GM12873 (cell line): ENCODE measurements at regions not wholly inside any gene's neighbourhood (a gene's known extent, or its start where the extent isn't known, plus 50 kb on each side); places are given as distances from the start of the nearest gene placed in this dataset.

Source experiments
- TF ChIP-seq, protein P1 (sequence below): IDR thresholded peaks from 2 replicates; pipeline ENCODE4 v1.5.1; 2012; ENCODE audit warnings: low read depth, mild to moderate bottlenecking, moderate library complexity, low read length, control low read depth; ENCODE audit not compliant: insufficient read depth; ENCODE audit errors: missing control alignments

DNA sequence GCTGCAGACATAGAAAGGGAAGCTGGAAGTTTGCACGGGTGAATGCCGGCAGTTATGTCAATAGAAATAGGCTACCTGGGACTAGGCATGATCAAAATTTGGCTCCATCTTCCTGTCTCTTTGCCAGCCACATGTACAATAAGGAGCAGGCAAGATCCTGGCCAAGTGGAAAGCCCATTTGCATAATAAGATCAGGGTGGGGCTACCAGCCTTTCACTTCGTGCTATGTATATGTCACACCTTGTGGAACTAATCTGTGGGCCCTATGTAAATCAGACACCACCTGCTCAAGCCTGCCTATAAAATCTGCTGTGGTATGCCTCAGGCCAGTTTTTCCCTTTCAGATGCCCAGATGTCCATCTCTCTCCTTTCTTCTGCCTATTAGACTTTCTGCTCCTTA is 79.3 kb upstream of the DRD2 start:
- TF ChIP-seq, protein P1, sequence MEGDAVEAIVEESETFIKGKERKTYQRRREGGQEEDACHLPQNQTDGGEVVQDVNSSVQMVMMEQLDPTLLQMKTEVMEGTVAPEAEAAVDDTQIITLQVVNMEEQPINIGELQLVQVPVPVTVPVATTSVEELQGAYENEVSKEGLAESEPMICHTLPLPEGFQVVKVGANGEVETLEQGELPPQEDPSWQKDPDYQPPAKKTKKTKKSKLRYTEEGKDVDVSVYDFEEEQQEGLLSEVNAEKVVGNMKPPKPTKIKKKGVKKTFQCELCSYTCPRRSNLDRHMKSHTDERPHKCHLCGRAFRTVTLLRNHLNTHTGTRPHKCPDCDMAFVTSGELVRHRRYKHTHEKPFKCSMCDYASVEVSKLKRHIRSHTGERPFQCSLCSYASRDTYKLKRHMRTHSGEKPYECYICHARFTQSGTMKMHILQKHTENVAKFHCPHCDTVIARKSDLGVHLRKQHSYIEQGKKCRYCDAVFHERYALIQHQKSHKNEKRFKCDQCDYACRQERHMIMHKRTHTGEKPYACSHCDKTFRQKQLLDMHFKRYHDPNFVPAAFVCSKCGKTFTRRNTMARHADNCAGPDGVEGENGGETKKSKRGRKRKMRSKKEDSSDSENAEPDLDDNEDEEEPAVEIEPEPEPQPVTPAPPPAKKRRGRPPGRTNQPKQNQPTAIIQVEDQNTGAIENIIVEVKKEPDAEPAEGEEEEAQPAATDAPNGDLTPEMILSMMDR = no peak

DNA sequence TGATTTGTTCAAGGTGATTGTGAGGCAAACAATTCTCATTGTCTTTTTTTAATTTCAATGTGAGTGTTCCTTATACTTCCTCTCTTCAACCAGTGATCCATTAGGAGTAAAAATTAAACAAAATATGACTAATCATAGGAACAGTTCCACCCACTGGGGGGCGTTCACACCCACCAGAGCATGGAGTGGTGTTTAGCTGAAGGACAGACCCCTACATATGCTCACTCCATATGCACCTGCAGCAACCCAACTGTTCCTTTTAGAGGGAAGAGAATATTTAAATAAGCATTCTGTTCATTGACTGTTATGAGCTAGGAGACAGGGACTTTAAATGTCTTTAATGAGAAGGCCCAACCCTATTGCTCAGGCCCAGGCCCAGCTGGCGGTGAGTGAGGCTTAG is 78.7 kb upstream of the DRD2 start:
- TF ChIP-seq, protein P1 = no peak

DNA sequence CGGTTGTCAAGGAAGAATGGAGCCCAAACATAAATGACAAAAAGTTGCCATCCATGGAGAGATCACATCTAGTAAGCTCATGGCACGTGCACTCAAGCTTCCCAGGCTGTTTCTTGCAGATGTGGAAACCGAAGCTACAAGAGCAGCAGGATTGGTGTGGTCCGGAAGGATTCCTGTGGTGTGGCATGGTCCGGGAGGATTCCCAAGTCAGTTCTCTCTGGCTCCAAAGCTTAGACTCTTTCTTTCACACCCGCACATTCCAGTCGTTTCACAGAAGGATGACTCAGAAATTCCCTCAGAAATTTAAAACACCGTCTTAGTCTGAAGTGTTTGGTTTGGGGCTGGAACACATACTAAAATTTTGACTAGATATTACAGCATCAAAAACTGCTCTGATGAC is 78.0 kb upstream of the DRD2 start:
- TF ChIP-seq, protein P1 = no peak

DNA sequence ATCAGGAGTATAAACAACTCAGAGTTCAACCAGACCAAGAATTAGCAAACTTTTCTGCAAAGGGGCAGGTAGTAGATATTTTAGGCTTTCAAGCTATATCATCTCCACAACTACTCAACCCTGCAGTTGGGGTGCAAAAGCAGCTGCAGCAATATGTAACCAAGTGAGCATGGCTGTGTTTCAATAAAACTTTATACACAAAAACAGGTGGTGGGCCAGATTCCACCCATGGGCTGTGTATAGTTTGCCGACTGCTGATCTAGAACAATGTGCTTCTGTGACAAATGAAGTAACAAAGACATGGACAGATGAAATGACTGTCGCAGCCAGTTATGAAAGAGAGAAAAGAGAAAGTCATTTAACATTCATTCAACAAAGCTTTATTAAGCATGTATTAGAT is 77.1 kb upstream of the DRD2 start:
- TF ChIP-seq, protein P1 = no peak

DNA sequence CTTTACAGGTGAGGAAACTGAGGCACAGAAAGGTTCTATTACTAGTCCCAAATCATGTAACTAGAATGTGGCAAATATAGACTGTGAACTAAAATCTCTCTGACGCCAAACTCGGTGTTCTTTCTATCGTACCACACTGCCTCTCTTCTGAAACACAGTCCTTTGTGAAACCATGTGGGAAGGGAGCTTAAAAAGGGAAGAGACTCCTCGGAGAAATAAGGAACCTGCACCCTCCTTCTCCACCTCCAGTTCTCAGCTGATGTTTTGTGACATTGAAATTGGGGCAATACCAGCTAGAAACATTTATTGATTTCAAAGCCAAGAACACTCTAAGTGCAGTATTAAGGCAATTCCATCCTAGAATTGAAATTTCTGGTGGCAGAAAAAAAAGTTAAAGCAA is 76.4 kb upstream of the DRD2 start:
- TF ChIP-seq, protein P1 = no peak

DNA sequence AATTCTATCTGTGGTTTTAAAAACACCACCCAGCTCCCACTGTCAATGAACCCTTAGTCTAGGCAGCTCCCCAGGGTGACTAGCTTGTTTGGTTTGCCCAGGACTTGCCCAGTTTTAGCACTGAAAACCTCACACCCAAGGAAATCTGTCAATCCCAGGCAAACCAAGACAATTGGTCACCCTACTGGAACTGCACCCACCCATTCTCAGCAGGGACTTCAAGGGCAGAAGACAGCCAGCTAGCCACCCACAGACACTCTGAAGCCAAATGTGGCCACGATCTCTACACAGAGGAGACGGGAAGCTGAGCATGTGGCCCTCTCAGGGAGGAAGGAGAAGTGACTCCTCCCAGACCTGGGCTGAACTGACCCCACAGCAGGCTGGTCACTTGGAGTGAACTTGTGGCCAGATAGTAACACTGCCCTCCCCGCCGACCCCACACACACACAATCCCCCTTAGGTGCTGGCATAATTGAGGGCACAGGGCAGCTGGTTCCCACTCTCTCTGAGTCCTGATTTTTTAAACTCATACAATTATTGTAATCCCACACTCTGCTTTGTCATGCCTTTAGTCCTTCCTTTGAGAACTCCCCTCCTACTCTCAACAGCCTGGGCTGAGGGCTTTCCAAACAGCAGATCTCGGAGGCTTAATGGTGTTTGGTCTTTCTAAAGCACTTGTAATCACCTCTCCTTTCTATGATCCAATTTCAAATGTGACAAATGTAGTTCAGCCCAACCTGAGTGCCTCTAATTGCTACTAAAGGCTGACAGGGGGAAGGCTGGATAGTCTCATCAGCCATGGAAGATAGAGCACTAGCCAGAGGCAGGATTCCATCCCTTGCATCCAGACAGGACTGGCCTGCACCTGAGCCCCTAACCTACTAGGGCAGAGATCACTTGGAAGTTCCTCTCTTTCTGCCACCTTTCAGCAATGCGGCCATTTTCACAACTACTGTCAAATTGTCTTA is 74.7 kb upstream of the DRD2 start:
- TF ChIP-seq, protein P1 = no peak

DNA sequence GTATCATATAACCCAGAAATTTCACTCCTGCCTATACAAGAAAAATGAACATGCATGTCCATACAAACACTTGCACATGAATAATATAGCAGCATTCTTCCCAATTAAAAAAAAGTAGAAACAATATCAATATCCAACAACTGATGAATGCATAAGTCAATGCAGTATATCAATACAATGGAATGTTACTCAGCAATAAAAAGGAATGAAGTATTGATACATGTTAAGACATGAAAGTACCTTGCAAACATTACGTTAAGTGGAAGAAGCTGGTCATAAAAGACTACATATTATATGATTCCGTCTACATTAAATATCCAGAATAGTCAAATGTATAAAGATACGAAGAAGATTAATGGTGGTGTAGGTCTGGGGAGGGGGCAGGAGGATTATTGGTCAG is 73.9 kb upstream of the DRD2 start:
- TF ChIP-seq, protein P1 = no peak
